PFSK-1 (cell line): ENCODE measurements at regions not wholly inside any gene's neighbourhood (a gene's known extent, or its start where the extent isn't known, plus 50 kb on each side); places are given as distances from the start of the nearest gene placed in this dataset.

ENCODE experiments used
- FOXP2 ChIP-seq: optimal IDR thresholded peaks from 2 replicates; pipeline ENCODE3; 2011; ENCODE audit warnings: borderline replicate concordance, control low read depth, inconsistent platforms; ENCODE audit not compliant: insufficient read depth; ENCODE audit errors: extremely low read length, extremely low read depth
- POLR2AphosphoS5 ChIP-seq: IDR thresholded peaks from 2 replicates; pipeline ENCODE4 v1.6.1; 2012; ENCODE audit warnings: low read depth, mild to moderate bottlenecking, control low read depth, low read length, moderate library complexity
- SIN3A ChIP-seq: IDR thresholded peaks from 2 replicates; pipeline ENCODE4 v1.6.1; 2012; ENCODE audit warnings: mild to moderate bottlenecking, low read length, moderate library complexity, borderline replicate concordance; ENCODE audit not compliant: insufficient read depth
- TAF1 ChIP-seq: IDR thresholded peaks from 2 replicates; pipeline ENCODE4 v1.6.1; 2012; ENCODE audit warnings: low read length, control low read depth, borderline replicate concordance; ENCODE audit not compliant: insufficient read depth
- TF ChIP-seq, protein P1 (sequence below), 2 experiments: IDR thresholded peaks; 2 replicates each; pipeline versions ENCODE4 v1.6.1 to v1.8.0; 2011 to 2012; ENCODE audit warnings: low read depth in 2 of 2, low read length in 2 of 2, control low read depth in 1 of 2, inconsistent platforms in 1 of 2, mild to moderate bottlenecking in 1 of 2, moderate library complexity in 1 of 2; ENCODE audit not compliant: insufficient read depth in 1 of 2

DNA sequence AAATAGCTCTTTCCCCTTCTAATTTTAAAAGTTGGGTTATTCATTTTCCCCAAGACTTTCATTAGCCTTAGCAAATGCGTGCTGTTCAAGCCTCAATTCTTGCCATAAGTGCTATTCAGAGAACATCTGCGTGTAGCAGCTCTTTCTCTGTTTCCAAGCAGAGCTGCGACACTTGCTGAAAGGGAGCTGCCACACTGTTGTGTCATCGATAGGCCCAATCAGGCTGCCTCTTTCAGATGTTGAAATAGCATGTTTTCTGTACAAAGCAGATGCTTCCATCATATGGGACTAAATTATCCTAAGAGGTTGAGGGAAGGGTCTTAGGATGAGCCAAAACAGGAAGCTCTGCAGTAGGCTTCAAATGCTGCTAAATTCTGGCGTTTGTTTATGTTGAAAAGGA lies 220.9 kb upstream of the CDC14C start:
- TF ChIP-seq FOXP2 (no peak), POLR2AphosphoS5 (no peak), TAF1 (no peak), SIN3A (no peak)

DNA sequence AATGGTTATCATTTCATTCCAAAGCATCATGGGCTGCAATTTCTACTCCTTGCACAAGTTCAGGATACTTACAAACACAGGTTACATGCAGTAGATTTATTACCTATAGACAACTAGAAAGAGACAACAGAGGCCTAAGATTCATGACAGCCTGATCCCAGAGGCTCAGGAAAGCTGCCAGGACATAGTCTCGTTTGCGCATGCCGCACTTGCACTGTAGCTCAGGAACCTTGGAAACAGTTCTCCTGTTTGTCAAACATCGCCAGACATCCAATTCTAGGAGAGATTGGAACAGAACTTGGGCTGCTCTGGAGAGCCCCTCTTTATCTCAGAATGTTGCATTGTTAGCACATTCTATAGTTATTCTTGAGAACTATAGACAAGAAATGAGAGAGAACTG lies 216.2 kb upstream of the CDC14C start:
- TF ChIP-seq FOXP2 (no peak), POLR2AphosphoS5 (no peak), SIN3A (no peak), TAF1 (no peak)
- TF ChIP-seq, protein P1, sequence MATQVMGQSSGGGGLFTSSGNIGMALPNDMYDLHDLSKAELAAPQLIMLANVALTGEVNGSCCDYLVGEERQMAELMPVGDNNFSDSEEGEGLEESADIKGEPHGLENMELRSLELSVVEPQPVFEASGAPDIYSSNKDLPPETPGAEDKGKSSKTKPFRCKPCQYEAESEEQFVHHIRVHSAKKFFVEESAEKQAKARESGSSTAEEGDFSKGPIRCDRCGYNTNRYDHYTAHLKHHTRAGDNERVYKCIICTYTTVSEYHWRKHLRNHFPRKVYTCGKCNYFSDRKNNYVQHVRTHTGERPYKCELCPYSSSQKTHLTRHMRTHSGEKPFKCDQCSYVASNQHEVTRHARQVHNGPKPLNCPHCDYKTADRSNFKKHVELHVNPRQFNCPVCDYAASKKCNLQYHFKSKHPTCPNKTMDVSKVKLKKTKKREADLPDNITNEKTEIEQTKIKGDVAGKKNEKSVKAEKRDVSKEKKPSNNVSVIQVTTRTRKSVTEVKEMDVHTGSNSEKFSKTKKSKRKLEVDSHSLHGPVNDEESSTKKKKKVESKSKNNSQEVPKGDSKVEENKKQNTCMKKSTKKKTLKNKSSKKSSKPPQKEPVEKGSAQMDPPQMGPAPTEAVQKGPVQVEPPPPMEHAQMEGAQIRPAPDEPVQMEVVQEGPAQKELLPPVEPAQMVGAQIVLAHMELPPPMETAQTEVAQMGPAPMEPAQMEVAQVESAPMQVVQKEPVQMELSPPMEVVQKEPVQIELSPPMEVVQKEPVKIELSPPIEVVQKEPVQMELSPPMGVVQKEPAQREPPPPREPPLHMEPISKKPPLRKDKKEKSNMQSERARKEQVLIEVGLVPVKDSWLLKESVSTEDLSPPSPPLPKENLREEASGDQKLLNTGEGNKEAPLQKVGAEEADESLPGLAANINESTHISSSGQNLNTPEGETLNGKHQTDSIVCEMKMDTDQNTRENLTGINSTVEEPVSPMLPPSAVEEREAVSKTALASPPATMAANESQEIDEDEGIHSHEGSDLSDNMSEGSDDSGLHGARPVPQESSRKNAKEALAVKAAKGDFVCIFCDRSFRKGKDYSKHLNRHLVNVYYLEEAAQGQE (IDR thresholded peaks at IDR 0.05; ENCODE audit: insufficient read depth in 1 of 2, low read depth in 2 of 2, low read length in 2 of 2): no peak

DNA sequence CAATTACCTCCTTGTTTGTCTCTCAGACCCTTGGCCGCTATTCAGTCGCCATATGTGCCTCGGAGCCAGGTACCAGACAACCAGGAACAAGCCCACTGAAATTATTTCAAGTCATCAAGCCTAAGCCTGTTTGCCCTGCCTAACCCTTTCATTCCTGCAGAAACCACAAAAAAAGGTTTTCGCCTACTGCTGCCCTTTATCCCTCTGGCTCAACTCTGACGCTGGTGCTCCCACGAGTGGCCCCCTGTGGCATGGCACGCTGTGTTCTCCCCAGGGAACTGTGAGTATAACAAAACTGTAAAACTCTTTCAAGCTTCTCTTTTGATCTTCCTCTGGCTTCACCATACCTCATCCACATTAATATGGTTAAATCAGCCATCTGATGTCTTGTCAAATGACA lies 215.7 kb upstream of the CDC14C start:
- TF ChIP-seq SIN3A (no peak), TAF1 (no peak)

DNA sequence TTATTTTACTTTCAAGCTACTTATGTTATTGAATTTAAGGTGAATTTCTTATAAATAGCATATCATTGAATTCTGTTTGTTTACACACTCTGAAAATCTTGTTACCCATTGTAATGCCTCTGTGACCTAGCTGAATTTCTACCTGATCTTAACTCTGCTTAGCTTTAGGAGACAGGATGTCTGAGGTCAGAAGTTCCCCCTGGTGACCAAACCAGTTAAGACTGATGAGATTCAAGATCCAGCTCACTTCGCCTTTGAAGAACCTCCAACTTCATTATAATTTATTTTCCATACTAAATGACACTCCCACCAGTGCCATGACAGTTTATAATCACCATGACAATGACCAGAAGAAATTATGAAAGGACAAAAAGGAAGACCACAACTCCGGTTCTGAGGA lies 213.4 kb upstream of the CDC14C start:
- TF ChIP-seq SIN3A (no peak), POLR2AphosphoS5 (no peak), TAF1 (no peak), FOXP2 (no peak)
- TF ChIP-seq, protein P1 (IDR thresholded peaks at IDR 0.05; ENCODE audit: insufficient read depth in 1 of 2, low read depth in 2 of 2, low read length in 2 of 2): no peak

DNA sequence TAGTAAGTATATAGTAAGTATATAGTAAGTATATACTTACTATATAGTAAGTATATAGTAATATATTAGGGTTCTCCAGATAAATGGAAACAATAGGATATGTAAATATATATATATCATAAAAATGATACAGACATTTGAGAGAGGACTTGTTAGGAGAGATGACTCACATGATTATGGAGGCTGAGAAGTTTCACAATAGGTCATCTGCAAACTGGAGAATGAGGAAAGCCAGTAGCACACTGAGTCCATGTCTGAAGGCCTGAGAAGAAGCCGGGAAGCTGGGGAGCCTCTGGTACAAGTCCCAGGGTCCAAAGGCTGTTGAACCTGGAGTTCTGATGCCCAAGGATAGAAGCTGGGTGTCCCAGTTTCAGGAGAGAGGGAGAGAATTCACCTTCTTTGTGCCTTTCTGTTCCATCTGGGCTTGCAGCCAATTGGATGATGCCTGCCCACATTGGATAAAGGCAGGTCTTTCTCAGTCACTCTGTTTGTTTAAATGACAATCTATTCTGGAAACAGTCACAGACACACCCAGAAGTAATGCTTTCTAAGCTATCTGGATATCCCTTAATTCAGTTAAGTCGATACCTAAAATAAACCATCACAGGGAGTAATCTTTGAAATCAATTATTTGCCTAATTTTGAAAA lies 205.5 kb upstream of the CDC14C start:
- no peak for TF ChIP-seq POLR2AphosphoS5
- TF ChIP-seq SIN3A: no peak
- no peak for TF ChIP-seq FOXP2
- TF ChIP-seq, protein P1 (IDR thresholded peaks at IDR 0.05; ENCODE audit: insufficient read depth in 1 of 2, low read depth in 2 of 2, low read length in 2 of 2): no peak
- no peak for TF ChIP-seq TAF1

DNA sequence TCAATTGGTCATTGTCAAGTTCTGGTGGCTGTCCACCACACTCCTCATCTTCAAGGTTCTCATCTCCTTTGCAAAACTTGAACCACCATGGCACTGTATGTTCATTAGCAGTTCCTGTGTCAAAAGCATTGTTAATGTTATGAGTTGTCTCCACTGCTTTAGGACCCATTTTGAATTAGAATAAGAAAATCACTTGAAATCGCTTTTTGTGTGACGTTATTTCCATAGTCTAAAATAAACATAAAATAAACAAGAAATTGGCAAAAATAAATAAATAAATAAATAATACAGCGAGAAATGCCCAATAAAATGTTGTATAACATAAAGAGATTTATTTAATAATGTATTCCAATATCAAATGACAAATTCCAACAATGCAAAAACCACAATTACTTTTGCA lies 195.5 kb upstream of the CDC14C start:
- no peak for TF ChIP-seq POLR2AphosphoS5
- TF ChIP-seq, protein P1 (IDR thresholded peaks at IDR 0.05; ENCODE audit: insufficient read depth in 1 of 2, low read depth in 2 of 2, low read length in 2 of 2): no peak
- TF ChIP-seq SIN3A: no peak
- TF ChIP-seq FOXP2: no peak
- TF ChIP-seq TAF1: no peak
